ENCODE measurements at regions not wholly inside any gene's neighbourhood (a gene's known extent, or its start where the extent isn't known, plus 50 kb on each side); places are given as distances from the start of the nearest gene placed in this dataset.
"Not testable (repeated sequence)": the region's sequence is repeated elsewhere in the genome, so short reads cannot be mapped to it uniquely, and the experiment has no call there.

GRCh38 chr7:142520885-142521284 is 228.4 kb upstream of the PRSS1 start:
- TF ChIP-seq CTCF, POLR2A, POLR2AphosphoS5 (IDR thresholded peaks at IDR 0.05): not testable (repeated sequence)

Measured in breast epithelium (tissue), 3 donors.